C1 segment of cervical spinal cord (tissue), 14 donors: ENCODE measurements at regions not wholly inside any gene's neighbourhood (a gene's known extent, or its start where the extent isn't known, plus 50 kb on each side); places are given as distances from the start of the nearest gene placed in this dataset.

Experiments used
- DNase-seq, 14 donors: peaks; one replicate each; lab custom pipeline; 2025; lab: John Stamatoyannopoulos, UW

DNA sequence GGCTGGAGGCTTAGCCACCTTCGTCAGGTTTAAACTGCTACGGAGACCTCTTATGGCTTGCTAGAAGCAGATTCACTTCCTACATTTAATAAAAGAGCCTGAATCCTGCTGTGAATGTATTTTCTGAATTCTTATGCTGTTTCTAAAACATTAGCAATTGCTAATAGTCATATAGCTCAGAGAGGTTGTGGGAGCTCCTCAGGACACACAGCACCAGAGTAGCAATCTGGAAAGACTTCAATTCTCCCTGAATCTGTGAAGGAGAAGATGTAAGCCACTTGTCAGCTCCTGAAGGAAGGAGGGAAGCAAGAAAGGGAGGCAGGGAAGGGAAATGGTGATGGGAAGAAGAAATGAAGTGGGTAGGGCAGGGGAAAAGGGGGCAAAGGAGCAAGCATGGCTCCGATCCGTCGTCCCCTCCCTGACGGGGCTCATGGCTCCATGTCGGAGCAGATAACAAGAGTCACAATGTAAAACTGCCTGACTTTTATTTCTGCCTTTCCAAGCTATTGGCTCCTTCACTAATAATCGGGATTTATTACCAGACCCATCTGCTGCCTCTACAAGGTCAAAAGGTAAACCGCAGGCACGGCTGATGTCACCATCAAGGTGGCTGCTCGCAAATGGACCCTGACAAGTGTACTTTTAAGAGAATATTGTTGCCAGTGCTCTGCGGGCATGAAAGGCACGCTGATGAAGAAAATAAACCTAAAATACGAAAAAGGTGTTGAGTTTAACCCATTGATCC, 656.0 kb upstream of the SALL3 start:
- no peak for DNase-seq

- DNase-seq, result no peak
Observed at GRCh38 chr18:78327643-78328042, 652.0 kb upstream of the SALL3 start.

GRCh38 chr18:78330766-78331165, 648.9 kb upstream of the SALL3 start:
- no peak for DNase-seq

GRCh38 chr18:78352910-78353309, 626.7 kb upstream of the SALL3 start:
- DNase-seq, result no peak

DNA sequence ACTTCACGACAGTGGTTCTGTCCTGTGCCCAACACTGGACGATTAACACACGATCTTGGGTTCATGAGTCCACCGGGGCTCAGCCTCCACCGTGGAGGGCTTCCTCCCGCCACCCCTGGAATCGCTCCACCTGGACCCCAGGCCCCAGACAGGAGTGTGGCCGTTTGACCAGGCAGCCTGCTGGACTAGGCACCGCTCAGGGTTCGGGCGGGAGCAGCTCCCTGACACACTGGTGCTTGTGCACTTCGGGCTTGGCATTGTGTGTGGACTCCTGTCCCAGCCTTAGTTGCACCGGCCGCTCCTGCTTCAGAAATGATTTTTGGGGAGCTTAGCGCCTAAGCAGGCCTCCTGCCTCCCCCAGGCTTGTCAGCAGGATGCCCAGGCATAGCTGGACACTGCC, 617.4 kb upstream of the SALL3 start:
- DNase-seq, result no peak

DNA sequence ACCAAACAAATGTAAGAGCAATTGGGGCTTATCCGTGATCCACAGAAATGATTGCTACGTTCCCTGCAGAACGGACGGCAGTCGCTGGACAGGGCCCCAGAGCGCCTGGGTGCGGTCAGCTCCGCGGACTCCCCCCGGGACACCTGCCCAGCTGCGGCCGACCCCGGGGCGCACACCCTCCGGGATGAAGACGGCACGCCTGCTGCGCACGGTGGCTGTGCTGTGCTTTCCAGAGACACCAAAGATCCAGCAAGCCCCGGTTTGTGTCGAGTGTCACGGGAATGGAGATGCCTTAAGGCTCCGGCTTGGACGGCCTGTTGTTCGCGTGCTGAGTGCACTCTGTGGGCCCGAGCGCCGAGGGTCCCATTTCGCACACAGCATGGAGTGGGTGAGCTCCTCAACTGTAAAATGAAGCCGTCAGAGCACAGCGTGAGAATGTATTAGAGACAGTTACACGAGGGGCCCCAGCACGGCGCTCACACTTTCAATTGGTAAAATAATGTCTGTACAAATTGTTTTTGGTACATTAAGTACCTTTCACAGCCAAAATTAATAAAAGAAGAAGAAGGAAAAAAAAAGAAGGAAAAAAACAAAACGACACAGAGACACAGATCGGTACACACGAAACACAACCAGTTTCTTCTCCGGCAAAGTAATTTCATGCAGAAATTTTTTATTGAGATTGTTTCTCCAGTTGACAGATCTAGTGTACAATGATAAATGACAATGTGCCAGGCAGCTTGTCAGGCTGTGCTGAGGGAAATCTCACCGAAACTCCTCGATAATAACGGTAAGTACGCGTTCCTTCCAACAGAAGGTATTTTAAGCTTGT, 615.8 kb upstream of the SALL3 start:
- no peak for DNase-seq

GRCh38 chr18:78364388-78364960, 615.1 kb upstream of the SALL3 start:
- no peak for DNase-seq

DNA sequence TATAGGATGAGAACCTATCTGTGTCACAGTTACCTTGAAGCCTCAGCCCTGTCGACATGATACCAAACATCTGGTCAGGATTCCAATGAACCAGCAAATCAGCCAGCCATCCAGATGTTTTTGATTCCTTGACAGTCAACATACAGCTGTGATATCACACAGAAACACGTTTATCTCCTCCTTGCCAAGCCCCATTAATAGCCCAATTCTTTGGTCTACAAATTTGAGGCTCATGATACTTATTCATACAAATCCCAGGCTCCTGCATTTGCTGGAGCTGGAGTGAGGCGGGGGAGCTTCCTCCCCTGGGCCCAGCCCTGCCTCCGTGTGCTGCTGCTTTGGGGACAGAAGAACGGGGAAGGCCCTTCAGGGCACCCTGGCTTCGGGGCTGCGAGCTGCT, 611.6 kb upstream of the SALL3 start:
- no peak for DNase-seq

DNA sequence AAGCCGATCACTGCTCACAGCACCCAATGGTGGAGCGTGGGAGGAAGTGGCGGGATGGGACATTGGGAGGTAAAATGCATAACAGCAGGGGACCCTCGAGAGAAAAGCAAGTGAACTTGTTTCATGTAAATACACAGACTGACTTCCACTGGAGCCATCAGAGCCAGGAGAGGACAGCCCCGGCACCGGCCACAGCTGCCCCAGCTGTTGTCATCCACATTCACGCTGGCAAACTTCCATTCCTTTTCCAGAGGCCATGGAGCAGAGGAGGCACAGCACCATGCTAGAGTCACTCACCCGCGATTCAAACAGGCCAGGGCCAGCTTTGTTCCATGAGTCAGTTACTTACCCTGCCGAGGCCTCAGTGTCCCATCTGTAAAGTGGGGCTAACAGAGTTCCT, 610.9 kb upstream of the SALL3 start:
- DNase-seq, result no peak

DNA sequence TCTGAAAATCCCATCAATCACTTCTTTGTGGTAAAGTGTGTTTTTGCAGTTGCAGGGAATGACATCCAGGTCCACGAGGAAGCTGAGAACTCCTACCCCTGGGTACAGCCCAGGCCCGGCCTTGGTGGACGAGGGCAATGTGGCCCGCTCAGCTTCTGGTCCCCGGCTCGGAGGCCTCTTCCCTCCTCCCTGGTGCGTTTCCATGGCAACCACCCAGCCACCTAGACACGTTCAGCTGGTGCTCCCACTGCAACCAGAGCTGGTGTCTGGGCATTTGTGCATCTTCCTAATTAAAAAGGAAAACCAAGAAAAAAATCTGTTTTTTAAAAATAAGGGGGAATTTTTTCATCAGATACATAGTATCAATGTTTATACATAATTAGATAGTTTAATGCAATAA, 603.6 kb upstream of the SALL3 start:
- DNase-seq, result no peak

DNA sequence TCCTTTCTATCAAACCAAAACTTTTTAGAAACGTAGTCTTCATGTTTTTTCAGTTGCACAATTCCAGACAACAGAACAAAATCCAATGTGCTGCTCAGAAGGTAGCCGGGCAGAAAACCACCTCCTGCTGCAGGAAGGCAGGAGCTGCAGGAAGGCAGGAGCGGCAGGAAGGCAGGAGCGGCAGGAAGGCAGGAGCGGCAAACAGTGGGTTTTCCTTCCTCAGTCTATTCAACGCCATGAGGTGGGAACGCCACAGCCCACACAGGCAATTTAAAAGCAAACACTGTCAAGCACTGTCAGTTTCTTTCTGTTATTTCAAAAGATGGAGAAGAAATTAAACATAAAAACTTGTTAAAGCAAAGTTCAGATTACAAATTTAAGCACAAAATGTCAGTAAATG, 601.2 kb upstream of the SALL3 start:
- DNase-seq, result no peak

- DNase-seq, result no peak
Observed at GRCh38 chr18:78378983-78379382, 600.6 kb upstream of the SALL3 start.

DNA sequence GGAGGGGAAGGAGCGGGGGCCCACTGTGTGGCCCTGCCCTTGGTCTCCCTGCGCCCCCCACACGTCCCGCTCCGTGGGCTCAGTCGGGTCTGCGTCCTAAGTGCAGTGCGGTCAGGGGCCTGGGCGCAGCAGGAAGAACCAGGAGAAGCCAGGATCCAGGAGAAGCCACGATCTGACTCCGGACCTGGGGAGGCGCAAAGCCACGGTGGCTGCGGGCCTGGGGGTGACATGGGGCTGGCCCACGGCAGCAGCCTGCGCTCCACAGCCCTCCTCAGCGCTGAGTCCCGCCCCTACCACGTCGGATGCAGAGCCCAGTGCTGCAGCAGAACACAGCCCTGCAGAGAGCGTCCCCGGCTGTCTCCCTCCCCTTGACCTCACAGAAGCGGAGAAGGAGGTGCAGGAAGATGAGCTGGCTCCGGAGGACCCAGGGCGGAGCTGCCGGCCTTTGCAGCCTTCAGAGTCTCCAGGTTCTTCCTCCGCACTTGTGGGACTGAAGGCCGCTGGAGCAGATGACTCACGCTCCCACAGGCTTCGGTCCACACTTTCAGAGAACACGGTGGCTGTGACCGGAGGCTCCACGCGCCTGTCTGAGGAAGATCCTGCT, 589.2 kb upstream of the SALL3 start:
- DNase-seq, result no peak

GRCh38 chr18:78390952-78391348, 588.7 kb upstream of the SALL3 start:
- no peak for DNase-seq

DNA sequence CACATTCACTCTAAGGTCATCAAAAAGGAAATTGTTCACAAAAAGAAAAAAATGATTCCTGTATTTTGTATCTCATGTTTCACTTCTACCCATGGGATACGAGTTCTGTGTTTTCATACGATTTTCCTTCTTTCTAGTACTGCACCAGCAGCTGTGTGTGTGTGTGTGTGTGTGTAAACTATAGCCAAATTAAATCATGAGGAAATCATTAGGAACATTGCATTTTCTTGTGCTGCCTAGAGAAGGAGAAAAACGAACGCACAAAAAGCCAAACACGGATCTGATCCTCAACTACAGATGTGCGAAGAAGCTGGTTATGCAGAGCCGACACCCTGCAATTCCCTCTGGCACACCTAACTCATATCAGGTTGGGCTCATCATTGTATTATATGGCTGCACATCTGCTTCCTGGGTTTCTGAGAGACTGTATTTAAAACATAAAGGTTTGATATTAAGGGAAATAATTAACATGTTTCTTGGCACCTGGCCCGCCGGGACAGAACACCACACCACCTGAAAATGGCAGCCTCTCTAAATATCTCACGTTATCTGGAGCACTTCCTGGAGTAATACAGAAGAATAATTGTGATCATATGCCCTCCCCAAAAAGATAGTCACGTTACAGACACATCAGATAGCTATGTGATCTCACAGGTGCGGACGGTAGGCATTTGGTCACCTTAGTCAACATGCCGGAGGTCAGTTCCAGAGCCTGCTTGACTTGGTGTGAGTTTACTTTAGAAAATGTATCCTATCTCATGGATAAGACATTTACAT, 586.3 kb upstream of the SALL3 start:
- no peak for DNase-seq

DNA sequence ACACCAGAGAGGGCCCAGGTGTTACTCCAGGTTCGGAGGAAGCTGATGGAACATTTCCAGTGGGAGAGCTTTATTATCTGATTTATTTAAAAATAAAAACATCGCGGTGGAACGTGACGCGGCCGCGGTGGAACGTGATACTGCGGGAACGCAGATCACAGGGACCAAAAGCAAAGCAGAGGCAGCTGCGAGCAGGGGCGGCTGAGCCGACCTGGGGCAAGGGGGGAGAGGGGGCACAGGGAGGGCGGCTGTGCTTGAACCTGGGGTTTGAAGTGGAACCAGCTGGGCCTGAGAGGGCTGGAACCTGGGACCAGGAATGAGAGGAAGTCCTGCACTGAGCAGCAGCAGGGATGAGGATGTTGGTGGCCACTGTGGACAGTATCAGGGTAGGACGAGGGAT, 583.5 kb upstream of the SALL3 start:
- DNase-seq, result no peak

DNA sequence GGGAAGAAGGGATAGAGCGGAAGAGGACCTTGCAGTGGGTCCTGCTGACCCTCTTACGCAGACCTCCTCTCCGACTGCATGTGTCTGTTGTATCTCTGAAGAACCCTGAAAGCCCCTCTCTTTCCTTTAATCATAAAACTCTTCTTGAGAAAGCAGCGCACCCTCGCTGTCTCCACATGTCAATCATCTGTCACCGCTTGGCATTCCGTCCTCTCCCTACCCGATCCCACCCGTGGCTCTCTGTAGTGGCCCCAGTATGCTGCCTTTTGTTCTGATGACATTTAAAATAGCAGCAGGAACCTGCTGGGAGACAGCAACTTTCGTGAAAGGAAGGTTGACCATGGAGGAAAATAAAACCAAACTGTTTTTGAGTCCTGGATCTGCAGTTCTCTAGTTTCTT, 582.9 kb upstream of the SALL3 start:
- DNase-seq, result no peak

DNA sequence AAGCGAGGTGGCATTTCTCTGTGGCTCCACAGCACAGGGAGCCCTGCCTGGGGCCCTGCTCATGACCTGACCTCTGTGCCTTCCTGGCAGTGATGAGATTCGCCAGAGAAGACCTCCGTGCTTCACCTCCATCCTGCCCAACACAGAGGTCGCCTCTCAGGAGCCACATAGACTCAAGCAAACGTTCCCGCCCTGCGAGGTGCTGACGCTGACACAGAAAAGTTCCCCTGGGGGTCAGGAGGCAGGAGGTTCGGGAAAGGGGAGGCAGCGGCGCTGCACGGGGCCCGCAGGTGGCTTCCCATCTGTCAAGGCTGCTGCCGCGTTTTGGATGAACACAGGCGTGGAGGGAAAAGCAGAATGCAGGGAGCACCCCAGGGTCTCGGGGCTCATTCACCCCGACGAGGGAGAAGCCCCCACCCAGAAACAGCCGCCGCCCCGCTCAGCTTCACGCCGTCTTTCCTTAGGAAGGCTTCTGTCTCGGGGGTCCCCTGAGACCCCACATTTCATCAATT, 579.6 kb upstream of the SALL3 start:
- DNase-seq, result no peak

DNA sequence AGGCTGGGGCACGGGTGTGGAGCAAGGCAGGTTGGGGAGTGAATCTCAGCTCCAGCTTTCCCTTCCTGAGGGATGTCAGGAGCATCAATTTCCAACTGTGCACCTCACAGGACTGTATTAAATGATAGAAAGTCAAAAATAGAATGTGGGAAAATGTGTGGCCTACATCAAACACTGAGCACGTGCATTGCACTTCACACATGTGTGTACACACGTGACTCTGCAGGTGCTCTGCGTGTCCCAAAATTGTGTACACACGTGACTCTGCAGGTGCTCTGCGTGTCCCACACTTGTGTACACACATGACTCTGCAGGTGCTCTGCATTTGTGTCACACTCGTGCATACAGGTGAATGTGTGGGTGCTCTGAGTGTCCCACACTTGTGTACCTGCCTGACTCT, 577.2 kb upstream of the SALL3 start:
- no peak for DNase-seq

GRCh38 chr18:78402966-78403365, 576.7 kb upstream of the SALL3 start:
- DNase-seq, result no peak

DNA sequence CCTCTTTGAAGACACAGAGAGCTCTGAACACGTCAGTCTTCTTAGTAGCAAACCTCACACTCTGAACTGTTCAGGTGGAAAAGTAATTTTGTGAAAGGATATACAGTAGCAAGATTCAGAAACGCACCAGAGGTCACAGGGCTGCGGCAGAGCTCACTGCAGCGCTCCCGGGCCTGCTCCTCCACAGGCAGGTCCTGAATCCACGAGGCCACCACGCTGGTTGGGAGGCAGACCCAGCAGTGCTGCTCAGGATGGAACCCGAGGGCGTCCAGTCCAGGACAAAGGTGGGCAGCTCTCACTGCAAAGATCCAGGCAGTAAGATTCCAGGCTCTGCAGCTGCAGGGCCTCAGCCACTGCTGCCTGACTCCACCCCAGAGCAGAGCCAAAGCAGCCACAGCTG, 576.2 kb upstream of the SALL3 start:
- DNase-seq, result no peak
